Neural cell (in vitro differentiated cells): ENCODE measurements at regions not wholly inside any gene's neighbourhood (a gene's known extent, or its start where the extent isn't known, plus 50 kb on each side); places are given as distances from the start of the nearest gene placed in this dataset.

Experiments
- CTCF ChIP-seq: fragments of 450-650 bp; IDR thresholded peaks from 2 replicates; pipeline ENCODE4 v1.5.1; 2014; ENCODE audit warnings: antibody characterized with exemption, mild to moderate bottlenecking, moderate library complexity; ENCODE audit not compliant: poor library complexity, severe bottlenecking
- EZH2 ChIP-seq: fragments of 200-600, 300-800 bp; shearing (Covaris generic), sonication (generic); IDR thresholded peaks from 2 replicates; pipeline ENCODE4 v1.6.1; 2014; ENCODE audit warnings: antibody characterized with exemption, low read length, borderline replicate concordance, mild to moderate bottlenecking; ENCODE audit not compliant: insufficient read depth, poor library complexity, severe bottlenecking
- POLR2AphosphoS5 ChIP-seq: IDR thresholded peaks from 2 replicates; pipeline ENCODE4 v1.6.1; 2012
- REST ChIP-seq: IDR thresholded peaks from 2 replicates; pipeline ENCODE4 v1.6.1; 2012; ENCODE audit warnings: borderline replicate concordance

- TF ChIP-seq CTCF (no peak), REST (no peak), POLR2AphosphoS5 (no peak), EZH2 (no peak)
These were observed 65.1 kb downstream of the SOWAHC start for GRCh38 chr2:109679225-109679624.
